GM12892 (cell line): ENCODE measurements at regions not wholly inside any gene's neighbourhood (a gene's known extent, or its start where the extent isn't known, plus 50 kb on each side); places are given as distances from the start of the nearest gene placed in this dataset.
"Not testable (repeated sequence)": the region's sequence is repeated elsewhere in the genome, so short reads cannot be mapped to it uniquely, and the experiment has no call there.

ENCODE experiments used
- DNase-seq: peaks from one replicate; pipeline ENCODE4 v3.0.0; 2011; ENCODE audit not compliant: insufficient read length
- FAIRE-seq: peaks from 2 replicates; lab custom pipeline; 2011; peaks lifted over from hg19 to GRCh38; lab: Jason Lieb, UNC
- POLR2A ChIP-seq: IDR thresholded peaks from 2 replicates; pipeline ENCODE4 v1.6.1; 2011; ENCODE audit warnings: low read depth, low read length, control low read depth
- POLR2AphosphoS5 ChIP-seq: IDR thresholded peaks from 2 replicates; pipeline ENCODE4 v1.6.1; 2011; ENCODE audit warnings: low read depth, low read length, control low read depth
- TAF1 ChIP-seq: IDR thresholded peaks from 2 replicates; pipeline ENCODE4 v1.6.1; 2011; ENCODE audit warnings: low read depth, mild to moderate bottlenecking, control low read depth, low read length, borderline replicate concordance

DNA sequence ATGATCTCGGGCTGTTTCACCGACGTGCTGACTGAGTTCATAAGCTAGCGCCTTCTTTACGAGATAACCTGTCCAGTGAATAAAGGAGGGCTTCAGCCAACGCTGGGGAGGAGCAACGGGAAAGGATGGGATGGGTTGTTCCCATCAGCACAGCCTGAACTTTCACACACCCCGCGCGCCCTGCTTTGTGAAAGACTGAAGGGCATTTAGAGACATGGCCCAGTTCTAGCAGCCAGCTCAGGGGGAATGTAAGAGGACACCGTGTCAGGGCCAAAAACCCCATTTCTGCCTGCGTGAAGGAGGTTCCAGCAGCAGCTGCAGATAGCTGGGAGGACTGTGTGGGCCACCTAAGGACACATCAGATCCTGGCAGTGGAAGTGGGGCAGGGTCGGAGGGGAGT lies 255.1 kb upstream of the RAB4A start:
- DNase-seq (no peak), FAIRE-seq (no peak)
- TF ChIP-seq TAF1 (no peak), POLR2A (no peak), POLR2AphosphoS5 (no peak)

DNA sequence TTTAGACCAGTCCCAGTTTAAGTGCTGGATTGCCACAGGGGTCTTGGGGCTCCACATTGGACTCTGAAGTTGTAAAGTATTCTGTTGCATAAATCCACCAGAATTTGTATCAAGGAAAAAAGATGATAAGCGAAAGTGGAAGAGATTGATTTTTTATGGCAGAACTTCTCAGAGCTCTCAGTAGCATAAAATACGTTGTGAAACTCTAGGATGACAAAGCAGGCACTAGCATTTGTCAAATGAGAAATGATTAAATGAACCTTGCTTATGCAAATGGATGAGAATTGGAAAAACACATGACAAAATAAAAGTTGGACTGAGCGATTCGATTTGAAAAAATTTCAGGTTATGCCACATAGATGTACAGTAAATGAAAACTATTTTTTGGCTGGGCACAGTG lies 253.8 kb upstream of the RAB4A start:
- no peak for TF ChIP-seq POLR2AphosphoS5
- no peak for TF ChIP-seq TAF1
- TF ChIP-seq POLR2A: no peak
- FAIRE-seq (no peak), DNase-seq (no peak)

DNA sequence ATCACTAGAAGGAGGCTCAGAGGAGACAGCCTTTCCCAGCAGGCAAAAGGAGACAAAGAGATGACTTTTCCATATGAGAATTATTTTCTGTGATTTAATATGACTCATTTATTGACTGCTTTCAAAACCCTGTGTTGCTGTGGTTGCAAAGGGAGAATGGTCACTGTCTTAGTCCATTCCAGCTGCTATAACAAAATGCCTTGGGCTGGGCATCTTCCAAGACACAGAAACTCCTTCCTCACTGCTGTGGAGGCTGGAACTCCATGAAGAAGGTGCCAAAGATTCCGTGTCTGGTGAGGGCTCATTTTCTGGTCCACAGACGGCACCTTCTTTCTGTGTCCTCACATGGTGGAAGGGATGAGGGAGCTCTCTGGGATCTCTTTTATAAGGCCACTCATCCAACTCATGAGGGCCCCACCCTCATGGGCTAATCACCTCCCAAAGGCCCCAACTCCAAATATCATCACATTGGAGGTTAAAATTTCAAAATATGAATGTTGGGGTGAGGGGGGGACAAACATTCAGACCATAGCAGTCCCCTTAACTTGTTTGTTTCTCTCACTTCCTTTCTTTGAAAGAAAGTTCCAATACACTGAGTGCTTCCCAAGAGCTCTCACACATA lies 252.1 kb upstream of the RAB4A start:
- DNase-seq (no peak), FAIRE-seq (no peak)
- no peak for TF ChIP-seq POLR2A
- TF ChIP-seq TAF1: no peak
- TF ChIP-seq POLR2AphosphoS5: no peak

DNA sequence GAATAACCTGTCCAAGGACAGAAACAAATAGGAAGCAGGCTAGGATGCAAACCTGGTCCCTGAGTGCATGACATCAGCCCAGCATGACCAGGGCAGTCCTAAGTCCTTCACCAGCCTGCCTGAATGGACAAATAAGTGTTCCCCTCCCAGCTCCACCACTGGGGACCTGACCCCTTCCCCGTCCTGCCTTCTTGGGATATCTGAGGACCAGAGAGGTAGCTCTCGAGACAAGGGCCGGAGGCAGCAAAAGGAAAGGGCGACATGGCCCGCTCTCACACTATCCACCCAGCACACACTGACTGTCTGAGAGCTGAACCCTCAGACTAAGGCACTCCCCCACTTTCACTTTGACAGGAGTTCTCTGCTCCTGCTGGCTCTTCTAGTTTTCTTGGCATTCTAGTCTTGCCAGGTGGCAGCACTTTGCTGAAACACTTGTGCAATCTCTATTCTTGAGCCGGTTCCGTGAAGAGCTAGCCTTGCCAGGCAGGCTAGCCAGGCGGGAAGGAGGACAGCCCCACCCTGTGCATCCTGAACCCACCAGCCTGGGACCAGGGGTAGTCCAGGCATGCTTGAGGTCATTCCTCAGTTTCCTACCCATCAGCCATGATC lies 251.1 kb upstream of the RAB4A start:
- no peak for TF ChIP-seq POLR2A
- TF ChIP-seq POLR2AphosphoS5: no peak
- TF ChIP-seq TAF1: no peak
- no peak for FAIRE-seq
- DNase-seq: no peak

DNA sequence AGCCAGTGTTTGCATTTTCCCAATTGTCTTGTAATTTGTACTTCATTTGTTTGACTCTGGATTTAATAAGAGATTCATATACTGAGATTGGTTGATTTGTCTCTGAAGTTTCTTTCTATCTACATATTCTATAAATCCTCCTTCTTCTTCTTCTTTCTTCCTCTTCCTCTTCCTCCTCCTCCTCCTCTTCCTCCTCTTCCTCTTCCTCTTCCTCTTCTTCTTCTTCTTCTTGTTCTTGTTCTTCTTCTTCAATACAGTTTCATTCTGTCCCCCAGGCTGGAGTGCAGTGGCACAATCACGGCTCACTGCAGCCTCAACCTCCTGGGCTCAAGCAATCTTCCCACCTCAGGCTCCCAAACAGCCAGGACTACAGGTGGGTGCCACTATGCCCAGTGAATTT lies 249.9 kb upstream of the RAB4A start:
- FAIRE-seq, DNase-seq: not testable (repeated sequence)

DNA sequence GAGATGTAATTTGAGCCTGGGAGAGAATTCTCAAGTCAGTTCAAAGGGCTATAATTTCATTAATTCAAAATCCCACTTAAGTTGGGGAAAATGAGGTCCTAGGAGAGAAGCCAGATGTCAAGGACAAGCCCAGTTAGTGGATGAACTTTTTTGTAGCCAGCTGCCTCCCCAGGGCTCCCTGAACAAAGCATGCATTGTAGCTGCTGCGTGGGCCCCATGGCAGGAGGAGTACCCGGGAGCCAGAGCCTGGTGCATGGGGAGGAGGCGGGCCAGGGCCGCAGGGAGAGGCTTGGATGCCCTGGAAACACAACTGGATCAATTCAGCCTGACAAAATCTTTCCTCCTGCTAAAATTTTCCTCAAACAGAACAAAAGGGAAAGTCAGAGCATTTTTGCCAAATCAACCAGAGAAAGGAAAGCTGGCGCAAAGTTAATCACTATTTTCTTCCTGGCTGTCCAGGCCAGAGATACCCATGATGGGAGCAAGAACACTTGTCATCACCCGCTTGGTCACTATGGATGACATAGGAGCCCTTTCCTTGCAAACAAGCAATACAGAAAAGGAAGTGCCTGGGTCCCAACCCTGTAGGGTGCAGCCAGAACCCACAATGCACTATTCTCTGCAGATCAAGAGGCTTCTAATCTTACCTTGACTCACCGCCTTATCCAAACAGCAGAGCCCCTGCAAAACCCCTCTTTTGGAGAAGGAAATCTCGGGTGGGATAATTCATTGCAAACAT lies 248.1 kb upstream of the RAB4A start:
- TF ChIP-seq TAF1 (no peak), POLR2A (no peak), POLR2AphosphoS5 (no peak)
- FAIRE-seq (no peak), DNase-seq (no peak)

DNA sequence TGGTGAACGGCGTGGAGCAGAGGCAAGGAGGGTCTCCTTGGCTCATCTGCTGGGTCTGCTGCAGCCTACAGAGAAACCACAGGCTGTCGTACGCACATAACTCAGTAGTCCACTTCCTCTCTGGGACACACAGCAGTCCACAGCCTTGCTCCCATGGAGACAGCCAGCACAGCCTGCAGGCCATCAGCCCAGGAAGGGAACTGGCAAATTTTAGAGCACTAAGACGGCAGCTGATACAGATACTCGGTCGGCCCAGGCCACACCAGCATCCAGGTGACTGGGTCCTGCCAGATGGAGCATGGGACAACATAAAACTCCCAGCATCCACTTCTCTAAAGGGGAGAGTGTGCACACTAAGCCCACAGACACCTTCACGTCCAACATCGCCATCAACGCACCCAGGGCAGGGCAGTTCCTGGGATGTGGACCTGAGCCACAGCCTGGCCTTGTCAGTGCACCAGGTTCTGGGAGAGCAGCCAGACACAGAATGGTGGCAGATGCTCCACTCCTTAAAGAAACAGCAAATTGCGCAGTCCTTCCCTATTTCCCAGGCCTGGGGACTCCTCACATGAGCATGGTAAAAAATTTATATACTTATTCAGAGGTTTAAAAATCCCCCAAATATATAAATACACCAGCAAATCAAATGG lies 247.1 kb upstream of the RAB4A start:
- FAIRE-seq (no peak), DNase-seq (no peak)
- TF ChIP-seq POLR2A (no peak), POLR2AphosphoS5 (no peak), TAF1 (no peak)

DNA sequence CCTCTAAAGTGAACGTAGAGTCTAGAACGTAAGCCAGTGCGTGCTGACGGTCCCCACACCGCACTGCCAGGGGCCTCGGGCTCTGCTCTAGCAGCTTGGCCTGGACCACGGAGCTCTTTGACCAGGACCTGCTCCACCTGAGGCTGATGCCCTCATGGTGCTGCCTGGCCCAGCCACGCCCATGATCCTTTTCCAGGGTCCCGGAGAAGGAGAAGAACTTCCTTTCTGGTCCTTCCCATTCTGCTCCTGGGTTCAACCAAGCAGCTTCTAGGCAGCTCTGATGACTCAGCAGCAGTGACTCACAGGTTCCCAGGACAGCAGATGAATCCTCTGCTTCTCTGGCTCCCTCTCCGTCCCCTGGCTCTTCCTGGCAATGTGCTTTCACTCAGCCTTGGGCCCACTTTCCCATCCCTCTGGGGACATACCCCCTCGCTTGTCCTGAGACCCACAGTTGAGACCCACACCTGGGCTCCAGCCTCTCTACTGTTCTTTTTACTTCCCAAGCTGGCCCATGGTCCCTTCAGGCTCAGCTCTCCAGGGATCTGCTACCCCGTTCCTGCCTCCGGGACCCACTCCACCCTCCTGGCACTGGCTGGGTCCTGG lies 246.3 kb upstream of the RAB4A start:
- DNase-seq (no peak), FAIRE-seq (no peak)
- no peak for TF ChIP-seq TAF1
- TF ChIP-seq POLR2AphosphoS5: no peak
- TF ChIP-seq POLR2A: no peak

DNA sequence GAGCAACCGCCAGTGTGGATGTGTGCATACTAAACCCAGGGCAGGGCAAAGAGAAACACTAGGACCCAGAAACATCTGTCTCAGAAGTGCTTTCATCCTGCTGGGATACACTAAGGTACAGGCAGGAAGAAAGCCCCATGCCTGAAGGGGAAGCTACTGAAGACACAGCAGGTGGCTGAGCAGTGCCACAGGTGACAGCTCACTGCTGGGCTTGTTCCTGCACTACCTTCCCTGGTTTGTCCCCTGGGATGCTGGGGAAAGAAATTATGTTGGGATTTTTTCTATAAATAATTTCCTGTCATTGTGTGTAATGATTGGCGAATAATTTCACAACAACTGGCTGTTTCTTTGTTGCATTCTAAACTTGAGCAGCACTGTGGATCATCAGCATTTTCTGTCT lies 245.3 kb upstream of the RAB4A start:
- DNase-seq (no peak), FAIRE-seq (no peak)
- TF ChIP-seq TAF1: no peak
- no peak for TF ChIP-seq POLR2A
- no peak for TF ChIP-seq POLR2AphosphoS5

DNA sequence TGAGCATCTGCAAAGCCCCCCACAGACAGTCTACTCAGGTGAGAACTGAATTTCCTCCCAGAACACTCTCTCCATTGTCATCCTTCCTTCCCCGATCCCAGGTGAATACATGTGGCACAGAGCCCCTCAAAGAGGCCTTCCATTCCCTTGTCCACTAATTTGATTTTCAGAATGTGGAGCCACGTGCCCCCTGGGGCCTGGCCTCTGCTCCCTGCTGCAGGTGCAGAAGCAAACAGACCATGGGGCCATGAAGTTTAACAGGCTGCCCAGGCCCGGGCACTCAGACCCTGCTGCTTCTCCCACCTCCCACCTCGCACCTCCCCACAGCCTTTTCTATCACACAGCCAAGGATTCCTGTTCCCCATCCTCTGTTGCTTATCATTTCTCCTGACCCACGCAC lies 243.8 kb upstream of the RAB4A start:
- TF ChIP-seq POLR2AphosphoS5 (no peak), POLR2A (no peak), TAF1 (no peak)
- no peak for FAIRE-seq
- no peak for DNase-seq

DNA sequence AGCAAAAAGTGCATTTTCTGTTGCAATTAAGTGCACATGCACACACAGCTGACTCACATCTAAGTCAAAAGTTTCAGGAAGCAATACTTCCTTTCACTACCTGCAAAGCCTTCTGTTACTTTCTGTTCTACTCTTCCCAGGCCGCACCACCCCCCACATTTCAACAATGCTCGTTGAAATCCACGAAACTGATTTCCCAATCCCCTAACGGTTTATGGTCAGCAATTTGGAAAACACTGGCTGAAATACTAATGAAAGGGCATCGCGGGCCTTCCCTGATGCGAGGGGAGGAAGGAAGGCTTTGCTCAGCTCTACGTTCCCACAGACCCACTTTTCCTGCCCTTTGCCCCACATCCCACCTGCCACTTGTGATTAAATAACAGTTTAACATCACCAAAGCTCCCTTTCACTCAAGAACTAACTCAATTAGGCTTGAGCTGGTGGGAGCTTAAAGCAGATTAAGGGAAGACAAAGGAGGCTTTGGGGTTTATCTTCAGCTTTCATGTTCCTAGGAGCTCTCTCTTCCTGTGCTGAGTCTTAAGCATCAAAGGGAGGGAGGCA lies 243.2 kb upstream of the RAB4A start:
- TF ChIP-seq POLR2AphosphoS5 (no peak), POLR2A (no peak), TAF1 (no peak)
- DNase-seq: no peak
- no peak for FAIRE-seq
